ENCODE measurements at regions not wholly inside any gene's neighbourhood (a gene's known extent, or its start where the extent isn't known, plus 50 kb on each side); places are given as distances from the start of the nearest gene placed in this dataset.

- TF ChIP-seq CTCF (IDR thresholded peaks at IDR 0.05): no peak
- TF ChIP-seq POLR2A (IDR thresholded peaks at IDR 0.05): no peak
These were observed 65.0 kb upstream of the RAPGEF1 start for GRCh38 chr9:131804826-131805225.

Data from testis (tissue), 2 donors.